HG02885 (cell line): ENCODE measurements at regions not wholly inside any gene's neighbourhood (a gene's known extent, or its start where the extent isn't known, plus 50 kb on each side); places are given as distances from the start of the nearest gene placed in this dataset.

Source experiments
- ATAC-seq: cut with Tn5 transposase; IDR thresholded peaks from one replicate; pipeline ENCODE4 v1.9.1; 2021; ENCODE audit warnings: mild to moderate bottlenecking; ENCODE audit not compliant: unreplicated experiment, poor library complexity

DNA sequence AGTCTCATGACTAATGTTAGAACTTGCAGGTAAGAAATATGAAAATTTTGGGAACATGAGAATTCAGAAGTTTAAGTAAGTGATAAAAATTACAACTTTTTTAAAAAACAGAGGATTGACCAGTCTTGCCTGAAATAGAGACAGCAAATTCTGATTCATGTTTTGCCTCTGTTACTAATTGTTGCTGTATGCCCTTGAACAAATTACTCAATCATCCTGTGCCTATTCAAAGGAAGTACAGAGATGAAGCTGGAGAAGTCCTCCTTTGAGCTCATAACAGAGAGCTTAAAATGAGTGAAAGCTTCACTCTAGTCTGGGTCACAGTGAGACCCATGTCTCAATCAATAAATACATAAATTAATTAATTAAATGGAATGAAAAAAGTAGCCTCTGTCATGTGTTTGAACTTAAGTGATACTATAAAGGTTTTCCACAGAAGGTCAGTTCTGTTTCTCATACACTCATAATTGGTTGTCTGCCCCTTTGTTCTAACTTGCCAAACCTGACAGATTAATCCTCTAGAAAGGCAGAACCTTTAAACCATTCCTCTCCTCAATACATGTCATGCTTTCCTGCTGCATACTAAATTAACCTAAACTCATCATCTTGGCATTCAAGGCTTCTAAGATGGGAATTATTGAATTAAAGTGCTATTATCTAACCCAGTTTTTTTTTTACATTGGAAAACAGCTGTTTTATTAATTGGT lies 374.6 kb upstream of the LRATD1 start:
- no peak for ATAC-seq

DNA sequence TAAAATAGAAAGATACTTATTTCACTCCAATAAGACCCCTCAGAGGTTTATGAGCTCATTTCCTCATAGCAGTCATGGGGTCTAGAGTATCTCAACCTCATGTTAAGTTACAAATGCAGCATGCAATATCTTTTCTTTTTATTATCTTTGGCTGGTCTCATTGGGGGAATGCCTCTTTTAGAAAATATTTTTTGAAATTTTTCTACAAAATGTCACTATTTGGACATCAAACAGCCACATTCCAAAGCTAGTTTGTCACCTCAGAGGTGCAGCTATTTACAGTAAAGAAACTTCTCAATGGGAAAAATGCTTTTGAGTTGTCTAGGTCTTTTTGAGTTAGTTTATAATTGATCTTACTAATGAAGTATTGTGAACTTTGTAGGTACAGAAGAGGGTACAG lies 370.7 kb upstream of the LRATD1 start:
- ATAC-seq = no peak

DNA sequence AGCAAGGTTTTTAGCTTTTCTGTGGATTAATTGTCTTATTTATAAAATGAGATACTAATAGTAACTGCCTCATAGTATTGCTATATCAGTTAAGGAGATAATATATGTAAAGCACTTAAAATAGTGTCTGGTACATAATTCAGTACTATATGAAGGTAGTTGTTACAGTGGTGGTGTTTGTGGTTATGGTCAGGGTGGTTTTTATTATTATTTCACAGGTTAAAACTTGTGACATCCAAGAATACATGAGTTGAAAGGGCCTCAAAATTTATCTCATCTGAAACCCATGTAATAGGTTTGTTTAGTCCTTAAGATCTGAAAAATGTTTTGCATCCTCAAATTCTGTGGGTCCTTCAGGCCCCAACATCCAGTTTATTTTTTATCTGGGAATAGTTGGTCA lies 369.5 kb upstream of the LRATD1 start:
- no peak for ATAC-seq

DNA sequence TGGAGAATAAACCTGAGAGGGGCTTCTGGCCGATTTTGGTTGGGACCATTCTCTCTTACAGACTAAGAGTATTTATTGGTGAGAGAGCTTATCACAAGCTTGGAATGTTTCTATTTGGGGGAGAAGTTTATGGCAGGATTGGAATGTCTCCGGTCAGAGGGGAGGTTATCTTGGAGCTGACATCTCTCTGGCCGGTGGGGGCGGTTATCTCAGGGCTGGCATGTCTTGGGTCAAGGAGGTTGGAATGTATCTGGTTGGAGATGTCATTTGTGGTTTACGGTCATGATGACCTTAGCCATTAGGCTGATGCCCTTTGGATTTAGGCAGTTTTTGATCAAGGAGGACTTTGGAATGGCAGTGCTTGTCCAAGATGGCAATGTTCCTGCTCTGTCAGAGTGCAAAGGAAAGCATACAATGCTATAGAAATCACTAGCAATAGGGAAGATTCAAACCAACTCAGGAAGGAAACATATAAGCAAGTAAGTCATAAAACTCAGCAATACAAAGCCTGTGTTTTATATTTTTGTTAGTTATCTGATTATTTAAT lies 362.4 kb upstream of the LRATD1 start:
- no peak for ATAC-seq

DNA sequence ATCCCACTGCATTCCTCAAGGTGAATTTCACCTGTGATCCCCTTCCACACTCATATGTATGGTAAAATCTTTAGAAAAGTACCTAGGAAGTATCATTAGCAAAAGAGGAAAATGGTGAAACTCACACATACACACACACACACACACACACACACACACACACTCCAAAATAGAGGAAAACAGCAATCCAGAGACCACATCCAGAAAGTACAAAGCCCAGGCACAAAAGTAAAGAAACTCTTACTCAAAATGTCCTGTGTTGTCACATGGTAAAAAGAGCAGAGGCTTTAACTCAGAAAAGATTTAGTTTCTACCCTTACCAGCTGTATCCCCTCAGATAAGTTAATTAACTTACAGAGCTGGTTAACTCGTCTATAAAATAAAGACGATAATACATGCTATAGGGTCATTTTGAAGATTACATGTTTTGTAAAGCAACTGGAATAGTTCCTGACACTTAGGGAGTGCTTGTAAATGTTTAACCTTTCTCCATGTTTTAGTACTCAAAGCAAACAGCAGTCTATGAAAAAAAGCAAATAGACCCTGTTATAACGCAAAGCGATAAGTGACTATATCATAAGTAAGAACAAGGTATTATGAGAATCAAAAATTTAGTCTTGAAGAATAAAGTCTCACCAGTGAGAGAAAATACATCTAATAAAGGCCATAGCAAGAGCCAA lies 360.0 kb upstream of the LRATD1 start:
- no peak for ATAC-seq

DNA sequence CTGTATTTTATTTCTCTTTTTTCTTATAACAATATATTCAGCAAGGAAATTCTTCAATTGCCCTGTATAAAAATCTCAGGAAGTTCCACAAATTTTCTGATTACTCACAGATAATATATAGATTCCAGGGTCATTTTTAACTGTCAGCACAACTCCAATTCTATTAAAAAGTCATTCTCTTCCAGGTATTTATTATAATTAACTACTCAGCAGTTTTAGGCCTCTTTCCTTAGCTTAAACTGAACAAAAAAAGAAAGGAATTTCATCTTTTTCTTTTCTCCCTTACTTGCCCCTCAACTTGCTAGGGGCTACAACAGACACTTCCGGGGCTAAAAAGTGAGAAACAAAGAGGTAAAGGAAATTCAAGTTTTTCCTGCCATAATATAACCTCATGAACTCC lies 358.9 kb upstream of the LRATD1 start:
- no peak for ATAC-seq

DNA sequence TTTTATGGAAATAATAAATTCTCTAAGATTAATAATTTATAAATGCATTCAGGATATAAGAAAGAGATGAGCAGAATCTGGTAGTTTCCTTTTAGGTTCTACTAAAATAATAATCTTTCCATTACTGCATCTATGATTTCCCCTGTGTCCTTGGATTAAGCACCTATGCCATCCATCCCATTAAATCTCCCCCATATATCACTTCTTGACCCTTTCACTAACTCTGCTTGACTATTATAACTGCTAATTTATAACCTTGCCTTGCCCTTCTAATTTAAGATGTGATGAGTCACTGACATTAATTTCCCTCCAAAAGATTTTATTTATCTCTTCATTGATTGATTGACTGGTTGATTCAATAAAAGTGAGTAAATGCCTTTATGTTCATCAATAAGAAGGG lies 348.3 kb upstream of the LRATD1 start:
- ATAC-seq = no peak

DNA sequence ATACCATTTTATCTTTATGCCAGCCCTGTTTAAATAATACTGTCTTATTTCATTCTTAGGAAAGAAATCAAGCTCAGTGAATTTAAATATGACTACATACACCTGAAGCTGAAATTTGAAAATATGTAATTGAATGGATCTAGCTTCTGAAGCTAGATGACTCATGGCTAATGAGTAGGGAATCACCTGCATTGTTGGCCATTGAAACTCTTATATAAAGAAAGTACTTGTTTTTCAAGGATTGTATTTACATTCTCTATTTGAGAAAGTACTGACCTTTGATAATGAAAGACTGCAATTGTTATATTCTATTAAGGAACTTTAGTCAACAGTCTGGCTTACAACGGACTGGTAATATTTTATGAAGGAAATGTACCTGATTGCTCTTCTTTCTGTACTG lies 346.7 kb upstream of the LRATD1 start:
- no peak for ATAC-seq

DNA sequence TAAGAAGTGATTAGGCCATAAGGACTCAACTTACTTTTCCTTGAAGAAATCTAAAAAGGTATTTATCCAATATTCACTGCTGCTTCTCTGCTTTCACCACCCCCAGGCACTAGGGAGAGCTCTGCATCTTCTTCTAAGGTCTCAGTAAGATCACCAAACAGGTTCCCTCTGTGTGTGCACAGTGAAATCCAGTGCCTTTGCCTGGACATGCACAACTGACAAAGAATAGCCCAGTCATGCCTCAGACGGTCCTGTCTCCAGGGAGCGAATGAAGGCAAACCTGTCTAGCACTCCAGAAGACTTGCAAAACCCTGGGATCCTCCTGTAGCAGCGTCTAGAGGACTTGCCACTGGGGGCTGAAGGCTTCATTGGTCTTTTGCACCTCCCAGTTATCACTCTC lies 344.5 kb upstream of the LRATD1 start:
- ATAC-seq = peak; percentile 53

DNA sequence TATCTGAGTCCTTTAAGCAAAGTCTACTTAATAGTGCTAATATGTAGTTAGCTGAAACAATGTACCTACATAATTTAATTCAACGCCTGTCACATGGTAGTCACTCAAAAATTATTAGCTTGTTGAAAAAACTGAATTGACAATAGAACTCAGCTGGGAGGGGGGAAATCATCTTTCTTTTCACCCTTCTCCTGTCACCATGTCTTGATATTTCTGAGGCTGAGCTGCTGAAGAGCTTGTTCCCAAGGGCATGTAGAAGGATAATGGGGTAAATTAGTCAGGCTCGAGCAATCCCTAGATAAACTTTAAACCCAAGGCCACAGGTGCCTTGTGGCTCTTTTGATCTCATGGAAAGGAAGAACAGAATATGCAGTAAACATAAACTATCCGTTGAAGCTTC lies 339.6 kb upstream of the LRATD1 start:
- ATAC-seq = no peak

DNA sequence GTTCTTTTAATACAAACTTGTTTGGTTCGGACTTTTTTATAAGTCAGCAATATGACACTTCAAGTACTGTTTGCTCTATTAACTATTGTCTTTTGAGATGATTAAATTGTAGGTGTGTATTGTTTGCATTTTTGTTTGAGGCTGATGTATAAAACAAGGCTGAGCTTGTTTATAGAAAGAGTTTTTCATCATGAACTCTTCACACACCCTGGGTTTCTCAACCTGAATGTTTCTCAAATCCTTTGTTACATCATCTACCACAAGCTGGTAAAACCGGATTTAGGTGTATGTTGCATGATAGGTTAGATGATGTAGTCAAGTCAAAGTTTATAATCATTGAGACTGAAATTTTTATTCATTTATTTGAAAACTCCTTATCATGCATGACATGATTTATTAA lies 335.2 kb upstream of the LRATD1 start:
- ATAC-seq = no peak

DNA sequence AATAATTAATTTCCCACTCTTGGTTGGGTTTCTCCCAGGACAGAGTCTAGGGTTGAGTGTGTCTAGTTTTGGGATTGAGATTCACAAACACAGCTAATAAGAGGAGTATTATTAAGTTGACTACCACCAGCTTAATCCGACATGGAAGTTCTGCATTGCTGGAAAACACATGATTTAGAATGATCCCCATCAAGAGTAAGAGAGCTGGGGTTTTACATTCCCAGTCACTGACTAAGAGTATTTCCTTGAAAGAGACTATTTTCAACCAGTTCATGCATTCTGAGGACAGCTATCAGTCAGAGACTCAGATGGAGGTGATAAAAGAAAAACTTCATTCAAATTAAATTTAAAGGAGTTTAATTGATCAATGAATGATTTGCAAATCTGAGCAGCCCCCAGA lies 334.6 kb upstream of the LRATD1 start:
- ATAC-seq = no peak

DNA sequence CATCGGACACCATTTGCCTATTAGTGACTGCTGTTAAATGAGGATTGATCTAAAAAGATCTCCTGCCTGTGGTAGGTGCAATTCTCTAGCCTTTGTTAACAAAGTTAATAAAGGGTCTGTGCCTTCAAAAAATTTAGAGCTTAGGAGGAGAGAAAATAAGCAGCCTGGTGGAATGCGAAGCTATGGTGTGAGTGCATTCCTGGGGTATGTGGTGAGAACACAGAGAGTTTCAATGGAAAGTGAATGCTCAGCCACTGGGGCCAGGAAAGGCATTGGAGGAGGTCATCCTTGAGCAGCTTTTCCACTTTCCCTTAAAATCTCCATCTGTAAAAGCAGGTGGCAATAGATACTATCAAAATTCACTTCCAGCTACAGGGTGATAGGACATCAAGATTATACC lies 331.2 kb upstream of the LRATD1 start:
- no peak for ATAC-seq

DNA sequence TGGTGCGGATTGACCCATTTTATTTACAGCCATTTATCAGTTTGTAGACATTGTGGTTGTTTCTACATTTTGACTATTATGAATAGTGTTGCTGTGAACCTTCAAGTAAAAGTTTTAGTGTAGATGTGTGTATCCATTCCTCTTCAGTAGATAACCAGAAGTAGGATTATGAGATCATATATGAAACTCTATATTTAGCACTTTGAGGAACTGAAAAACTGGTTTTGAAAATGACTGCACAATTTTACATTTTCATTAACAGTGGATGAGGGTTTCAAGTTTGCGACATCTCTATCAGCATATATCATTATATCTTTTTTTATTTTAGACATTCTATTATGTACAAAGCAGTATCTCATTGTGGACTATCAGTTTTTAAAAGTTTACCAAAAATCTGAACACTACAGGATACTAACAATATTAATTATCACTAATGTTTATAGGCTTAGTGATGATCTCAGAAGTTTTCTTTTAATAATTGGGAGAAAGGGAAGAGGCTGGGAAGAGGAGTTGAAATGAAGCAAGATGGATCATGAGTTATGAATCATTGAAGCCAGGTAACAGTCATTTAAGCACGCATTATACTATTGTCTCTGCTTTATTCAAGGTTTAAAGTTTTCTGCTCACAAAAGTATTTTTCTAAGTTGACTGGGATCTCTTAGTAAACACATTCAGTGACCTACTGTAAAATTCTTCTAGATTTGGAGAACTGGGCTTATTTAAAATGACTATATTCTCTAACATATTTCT lies 329.0 kb upstream of the LRATD1 start:
- peak; percentile 83 for ATAC-seq

DNA sequence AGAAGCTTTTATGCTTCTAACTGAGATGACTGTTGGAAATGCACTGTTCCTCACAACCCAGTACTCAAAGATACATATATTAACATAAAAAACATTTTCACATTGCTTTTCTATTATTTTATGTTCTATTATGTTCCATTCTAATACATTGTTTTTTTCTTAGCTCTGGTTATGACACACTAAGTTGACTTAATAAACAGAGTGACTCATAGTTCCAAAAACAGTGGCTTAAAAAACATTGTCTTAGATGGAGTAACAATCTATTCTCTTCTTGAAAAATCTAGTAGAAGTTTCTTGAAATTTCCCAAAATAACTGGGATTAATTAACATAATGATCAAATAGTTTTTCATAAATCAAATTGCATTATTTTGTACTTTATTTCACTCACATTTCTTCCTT lies 328.2 kb upstream of the LRATD1 start:
- ATAC-seq = no peak

DNA sequence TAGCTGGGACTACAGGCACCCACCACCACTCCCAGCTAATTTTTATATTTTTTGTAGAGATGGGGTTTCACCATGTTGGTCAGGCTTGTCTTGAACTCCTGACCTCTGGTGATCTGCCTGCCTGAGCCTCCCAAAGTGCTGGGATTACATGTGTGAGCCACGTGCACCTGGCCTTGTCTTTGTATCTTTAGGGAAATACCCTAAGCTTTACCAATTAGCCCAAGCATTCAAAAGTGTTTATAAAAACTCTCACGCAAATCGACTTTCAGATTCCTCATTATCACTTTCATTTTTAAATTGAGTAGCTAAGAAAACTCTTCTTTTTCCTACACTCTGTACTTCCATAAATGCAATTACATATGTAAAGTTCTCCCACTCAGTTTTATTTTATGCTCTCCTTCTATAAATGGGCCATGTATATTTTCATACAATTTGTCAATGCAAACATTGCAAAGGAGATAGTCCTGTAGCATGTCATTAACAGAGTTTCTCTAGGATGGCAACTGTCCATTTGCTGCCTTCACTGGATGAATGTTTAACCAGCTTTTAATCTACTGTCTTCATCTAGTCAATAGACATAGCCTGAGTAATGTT lies 326.2 kb upstream of the LRATD1 start:
- peak; percentile 73 for ATAC-seq

DNA sequence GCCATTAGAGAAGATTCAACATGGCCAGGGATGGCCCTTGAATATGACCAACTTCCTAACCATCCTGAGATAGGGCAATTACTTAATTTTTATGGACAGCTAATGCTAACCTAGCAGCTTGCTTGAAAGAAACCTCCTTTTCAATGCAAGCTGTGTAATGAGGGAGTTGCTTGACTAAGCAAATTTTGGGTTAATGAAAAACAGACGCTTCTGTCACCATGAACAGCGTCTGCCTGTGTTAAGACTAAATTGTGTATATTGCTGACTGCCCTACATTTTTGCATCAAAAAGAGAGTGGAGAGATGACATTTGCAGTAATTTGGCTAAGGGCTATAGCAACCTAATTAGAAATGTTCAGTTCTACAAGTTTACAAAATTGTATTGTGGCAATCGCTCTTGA lies 319.2 kb upstream of the LRATD1 start:
- ATAC-seq = no peak

DNA sequence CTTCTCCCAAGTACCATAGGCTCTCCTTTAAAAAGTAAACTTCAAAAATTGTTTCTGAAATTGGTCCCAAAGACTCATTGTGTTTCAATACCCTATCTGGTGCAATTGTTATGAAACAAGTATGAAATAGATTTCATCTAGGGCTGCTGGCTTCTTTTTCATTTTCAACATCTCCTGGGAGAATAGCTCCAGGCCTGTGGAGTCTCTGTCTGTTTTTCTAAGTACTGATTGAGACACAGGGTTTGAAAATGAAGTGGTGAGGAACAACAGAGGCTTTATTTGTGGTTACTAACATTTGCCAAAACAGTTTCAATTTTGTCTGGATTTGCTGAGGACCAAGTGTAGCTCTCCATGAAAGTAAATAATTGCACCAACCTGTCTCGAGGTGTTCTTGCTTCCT lies 315.9 kb upstream of the LRATD1 start:
- ATAC-seq = no peak

DNA sequence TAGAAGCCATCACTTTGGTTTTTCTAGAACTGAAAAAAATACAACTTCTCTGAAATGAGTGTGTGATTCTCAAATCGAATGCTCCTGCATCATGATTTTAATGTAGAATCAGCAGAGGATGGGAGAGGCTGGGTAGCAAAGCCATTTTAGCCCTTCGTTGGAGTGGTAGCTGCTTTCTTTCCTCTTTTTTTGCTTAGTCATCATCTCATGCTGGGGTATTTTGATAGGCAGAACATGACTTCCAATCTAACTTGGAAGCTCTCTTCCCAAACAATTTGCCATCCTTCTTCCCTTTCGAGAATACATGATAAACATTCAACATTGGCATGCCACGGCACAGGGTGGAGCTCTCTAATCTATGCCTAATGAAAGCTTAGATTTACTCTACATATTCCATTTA lies 311.2 kb upstream of the LRATD1 start:
- no peak for ATAC-seq

DNA sequence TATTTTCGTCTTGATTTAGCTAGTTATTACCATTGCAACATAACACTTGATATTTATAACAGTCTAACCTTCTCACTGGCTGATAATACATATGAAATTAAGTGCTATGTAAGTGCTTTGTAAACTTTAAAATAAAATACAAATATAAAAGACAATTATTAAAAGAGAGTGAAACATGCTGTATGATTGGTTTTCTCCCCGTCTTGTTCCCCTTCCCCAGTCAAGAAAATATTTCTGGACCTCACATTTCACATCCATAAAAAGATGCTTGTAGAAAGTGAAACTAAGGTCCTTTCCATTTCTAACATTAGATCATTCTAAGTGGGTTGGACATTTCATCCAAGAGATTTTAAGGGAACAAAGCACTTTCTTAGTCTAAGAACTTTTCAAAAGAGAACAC lies 310.2 kb upstream of the LRATD1 start:
- ATAC-seq = no peak

DNA sequence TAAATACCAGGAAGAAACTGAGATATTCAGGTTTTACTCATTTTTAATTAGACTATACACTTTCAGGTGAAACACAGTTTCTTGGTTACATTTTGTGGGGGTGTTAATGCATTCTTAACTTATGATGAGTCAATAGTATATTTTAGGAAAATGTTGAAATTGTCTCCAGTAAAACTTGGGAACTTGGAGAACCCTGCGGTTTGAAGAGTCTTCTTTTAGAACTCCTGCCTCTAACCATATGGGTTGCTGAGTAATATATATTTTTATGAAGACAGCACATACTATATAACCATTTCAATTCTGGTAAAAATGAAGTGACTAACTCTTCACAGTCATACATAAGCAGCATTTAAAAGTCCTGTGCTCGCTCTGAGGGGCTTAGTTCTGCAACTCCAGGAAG lies 308.2 kb upstream of the LRATD1 start:
- ATAC-seq = no peak
